ENCODE measurements at regions not wholly inside any gene's neighbourhood (a gene's known extent, or its start where the extent isn't known, plus 50 kb on each side); places are given as distances from the start of the nearest gene placed in this dataset.

GRCh38 chr2:2572393-2573204 lies 241.5 kb upstream of the MYT1L start:
- TF ChIP-seq POLR2A (IDR thresholded peaks at IDR 0.05; ENCODE audit: low read depth) (no peak), EP300 (IDR thresholded peaks at IDR 0.05) (no peak), POLR2AphosphoS5 (IDR thresholded peaks at IDR 0.05) (no peak)
- TF ChIP-seq, protein P1, sequence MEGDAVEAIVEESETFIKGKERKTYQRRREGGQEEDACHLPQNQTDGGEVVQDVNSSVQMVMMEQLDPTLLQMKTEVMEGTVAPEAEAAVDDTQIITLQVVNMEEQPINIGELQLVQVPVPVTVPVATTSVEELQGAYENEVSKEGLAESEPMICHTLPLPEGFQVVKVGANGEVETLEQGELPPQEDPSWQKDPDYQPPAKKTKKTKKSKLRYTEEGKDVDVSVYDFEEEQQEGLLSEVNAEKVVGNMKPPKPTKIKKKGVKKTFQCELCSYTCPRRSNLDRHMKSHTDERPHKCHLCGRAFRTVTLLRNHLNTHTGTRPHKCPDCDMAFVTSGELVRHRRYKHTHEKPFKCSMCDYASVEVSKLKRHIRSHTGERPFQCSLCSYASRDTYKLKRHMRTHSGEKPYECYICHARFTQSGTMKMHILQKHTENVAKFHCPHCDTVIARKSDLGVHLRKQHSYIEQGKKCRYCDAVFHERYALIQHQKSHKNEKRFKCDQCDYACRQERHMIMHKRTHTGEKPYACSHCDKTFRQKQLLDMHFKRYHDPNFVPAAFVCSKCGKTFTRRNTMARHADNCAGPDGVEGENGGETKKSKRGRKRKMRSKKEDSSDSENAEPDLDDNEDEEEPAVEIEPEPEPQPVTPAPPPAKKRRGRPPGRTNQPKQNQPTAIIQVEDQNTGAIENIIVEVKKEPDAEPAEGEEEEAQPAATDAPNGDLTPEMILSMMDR (IDR thresholded peaks at IDR 0.05), result no peak
